ENCODE measurements at regions not wholly inside any gene's neighbourhood (a gene's known extent, or its start where the extent isn't known, plus 50 kb on each side); places are given as distances from the start of the nearest gene placed in this dataset.
A peak's percentile ranks its signal among the peaks of the same experiment; 100 is the strongest.
"Not testable (repeated sequence)": the region's sequence is repeated elsewhere in the genome, so short reads cannot be mapped to it uniquely, and the experiment has no call there.

DNA sequence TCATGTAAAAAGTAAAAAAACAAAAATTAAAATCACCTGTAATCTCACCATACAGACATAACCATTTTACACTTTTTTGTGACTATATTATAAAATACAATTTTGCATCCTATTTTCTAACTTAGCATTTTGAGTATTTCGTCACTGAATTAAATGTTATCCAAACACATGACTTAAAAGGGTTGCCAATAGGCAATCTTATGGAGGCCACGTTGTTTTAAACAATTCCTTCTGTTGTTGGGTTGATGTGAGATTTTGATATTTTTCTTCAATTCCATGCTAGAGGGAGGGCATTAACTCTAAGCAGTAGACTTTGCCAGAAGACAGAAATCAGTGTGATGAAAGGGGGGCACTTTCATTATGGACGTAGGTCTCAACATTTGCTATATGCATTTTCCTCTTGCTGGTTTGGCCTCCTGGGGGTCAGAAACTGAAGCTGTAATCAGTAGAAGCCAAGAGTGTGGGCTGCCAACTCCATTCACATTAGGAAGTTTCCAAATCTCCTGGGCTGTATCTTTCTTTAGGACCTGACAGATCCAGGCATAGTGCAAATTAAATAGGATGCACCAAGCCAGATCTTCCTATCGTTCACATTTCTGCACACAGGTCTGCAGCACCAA is 614.2 kb upstream of the CLINT1 start:
- no peak for DNase-seq

- no peak for DNase-seq
Observed at GRCh38 chr5:158471535-158471924, 612.6 kb upstream of the CLINT1 start.

DNA sequence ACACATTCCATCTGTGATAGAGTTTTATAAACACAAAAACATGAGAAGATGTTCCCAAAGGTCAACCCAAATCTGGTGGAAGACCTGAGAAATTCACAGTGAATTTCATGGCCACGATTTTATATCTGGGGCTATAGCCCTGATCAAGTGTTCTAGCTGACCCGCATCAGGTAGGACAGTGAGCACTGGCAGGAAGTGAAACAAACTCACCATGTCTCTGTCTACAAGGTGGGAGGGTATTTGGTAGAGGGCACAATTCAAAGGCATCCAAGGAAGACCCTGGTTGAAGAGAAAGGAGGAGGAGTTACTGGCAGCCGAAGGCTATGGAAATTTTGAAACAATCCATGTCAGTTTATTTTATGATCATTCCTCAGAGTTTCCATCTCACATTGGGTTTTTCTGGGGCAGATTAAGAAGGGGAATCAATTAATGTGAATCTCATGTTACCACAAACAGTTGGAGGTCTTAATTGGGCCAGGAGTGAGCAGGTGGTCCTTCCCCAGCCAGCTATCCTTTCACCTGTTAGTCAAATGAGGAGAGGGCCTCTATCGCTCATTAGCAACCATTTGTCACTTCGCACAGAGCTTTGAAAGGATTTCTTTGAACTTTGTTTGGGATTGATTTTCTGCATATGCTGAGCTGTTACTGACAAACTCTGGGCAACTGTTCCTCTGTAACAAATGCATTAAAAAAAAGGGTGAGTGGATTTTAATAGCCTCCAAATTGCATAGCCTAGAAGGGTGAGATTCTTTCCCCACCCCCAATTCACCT is 612.0 kb upstream of the CLINT1 start:
- peak; percentile 40 for DNase-seq

- no peak for DNase-seq
Observed at GRCh38 chr5:158468444-158468843, 609.5 kb upstream of the CLINT1 start.

DNA sequence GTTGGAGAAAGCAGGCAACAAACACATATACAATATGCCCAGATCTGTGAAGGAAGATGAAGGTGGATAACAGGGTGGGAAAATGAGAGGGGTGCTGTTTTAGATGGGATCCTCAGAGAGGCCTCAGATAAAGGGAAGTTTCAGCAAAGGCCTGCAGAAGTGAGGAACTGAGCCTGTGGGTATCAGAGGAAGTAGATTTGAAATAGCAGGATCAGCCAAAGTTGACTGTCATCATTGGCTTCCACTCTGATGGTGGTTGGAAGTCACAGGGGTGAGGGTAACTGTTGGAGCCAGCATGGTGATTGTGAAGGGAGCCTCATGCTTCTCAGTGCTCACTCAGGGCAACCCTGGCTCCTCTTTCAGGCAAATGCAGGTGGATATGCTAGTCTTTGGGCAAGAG is 607.2 kb upstream of the CLINT1 start:
- no peak for DNase-seq

- no peak for DNase-seq
Observed at GRCh38 chr5:158465086-158465972, 606.4 kb upstream of the CLINT1 start.

- DNase-seq, result no peak
Observed at GRCh38 chr5:158464383-158464782, 605.4 kb upstream of the CLINT1 start.

- DNase-seq, result no peak
Observed at GRCh38 chr5:158463938-158464337, 605.0 kb upstream of the CLINT1 start.

GRCh38 chr5:158463188-158463587 is 604.2 kb upstream of the CLINT1 start:
- DNase-seq, result no peak

- no peak for DNase-seq
Observed at GRCh38 chr5:158462349-158463114, 603.6 kb upstream of the CLINT1 start.

- no peak for DNase-seq
Observed at GRCh38 chr5:158461240-158461854, 602.4 kb upstream of the CLINT1 start.

DNA sequence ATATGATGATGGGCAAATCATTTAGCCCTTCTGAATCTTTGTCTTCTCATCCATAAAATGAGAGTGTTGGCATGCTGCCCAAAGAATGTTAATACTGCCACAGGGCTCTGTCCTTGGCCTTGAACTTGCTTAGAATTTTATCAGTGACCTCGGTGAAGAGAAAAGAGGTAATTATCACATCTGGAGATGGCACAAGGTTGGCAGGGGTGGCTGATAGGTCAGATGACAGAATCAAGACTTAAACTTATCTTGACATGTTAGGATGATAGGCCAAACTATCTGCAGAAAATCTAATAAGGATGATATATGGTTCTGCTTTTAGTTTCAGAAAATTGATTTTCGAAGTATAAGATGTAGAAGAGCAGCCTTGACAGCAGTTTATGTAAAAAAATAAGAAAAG is 599.1 kb upstream of the CLINT1 start:
- no peak for DNase-seq

DNA sequence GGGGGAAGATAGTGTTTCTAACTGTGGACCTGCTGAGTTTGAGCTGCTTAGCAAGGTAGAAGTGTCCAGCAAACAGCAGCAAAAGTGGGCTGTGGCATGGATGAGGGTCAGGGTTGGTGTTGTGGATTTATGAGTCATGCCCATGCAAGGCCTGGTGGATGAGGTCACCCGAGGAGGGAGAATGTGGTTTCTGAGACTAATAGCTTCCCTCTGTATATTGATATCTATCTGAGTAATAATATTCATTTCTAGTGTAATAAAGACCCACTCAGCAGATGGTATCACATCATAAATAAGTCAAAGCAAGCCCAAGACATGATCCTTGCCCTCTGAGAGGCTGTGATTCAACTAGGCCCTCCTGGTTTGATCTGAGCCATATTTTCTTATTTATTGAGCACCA is 597.8 kb upstream of the CLINT1 start:
- no peak for DNase-seq

- no peak for DNase-seq
Observed at GRCh38 chr5:158456241-158456640, 597.3 kb upstream of the CLINT1 start.

DNA sequence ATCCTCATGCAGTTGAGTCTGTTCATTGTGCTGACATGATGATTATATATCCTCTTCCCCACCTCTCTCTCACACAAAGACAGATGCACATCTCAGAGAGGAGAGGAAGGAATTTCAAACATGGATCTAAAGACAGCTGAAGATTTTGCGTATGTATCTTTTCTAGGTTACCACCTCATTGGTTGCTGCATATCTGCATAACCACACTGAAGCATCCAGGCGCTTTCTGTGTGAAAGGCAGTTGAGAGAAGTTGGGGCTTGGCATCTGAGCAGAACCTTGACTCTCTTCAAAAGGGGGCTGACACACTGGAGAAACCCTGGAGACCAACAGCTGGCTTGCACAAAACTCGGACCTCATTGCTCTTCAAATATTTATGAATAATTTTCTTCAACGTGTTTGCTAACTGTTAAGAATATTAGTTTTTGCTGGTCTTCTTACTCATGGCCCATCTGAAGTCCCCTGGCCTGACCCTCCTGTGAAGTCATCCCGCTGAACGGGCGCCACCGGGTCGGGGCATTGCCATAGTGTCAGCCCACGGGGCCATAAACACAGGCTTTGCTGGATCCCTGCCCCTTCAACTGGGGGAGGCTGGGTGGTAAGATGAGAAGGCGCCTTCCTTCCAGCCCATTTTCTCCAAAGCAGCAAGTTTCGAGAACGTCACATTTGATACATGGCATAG is 593.2 kb upstream of the CLINT1 start:
- DNase-seq, result no peak

DNA sequence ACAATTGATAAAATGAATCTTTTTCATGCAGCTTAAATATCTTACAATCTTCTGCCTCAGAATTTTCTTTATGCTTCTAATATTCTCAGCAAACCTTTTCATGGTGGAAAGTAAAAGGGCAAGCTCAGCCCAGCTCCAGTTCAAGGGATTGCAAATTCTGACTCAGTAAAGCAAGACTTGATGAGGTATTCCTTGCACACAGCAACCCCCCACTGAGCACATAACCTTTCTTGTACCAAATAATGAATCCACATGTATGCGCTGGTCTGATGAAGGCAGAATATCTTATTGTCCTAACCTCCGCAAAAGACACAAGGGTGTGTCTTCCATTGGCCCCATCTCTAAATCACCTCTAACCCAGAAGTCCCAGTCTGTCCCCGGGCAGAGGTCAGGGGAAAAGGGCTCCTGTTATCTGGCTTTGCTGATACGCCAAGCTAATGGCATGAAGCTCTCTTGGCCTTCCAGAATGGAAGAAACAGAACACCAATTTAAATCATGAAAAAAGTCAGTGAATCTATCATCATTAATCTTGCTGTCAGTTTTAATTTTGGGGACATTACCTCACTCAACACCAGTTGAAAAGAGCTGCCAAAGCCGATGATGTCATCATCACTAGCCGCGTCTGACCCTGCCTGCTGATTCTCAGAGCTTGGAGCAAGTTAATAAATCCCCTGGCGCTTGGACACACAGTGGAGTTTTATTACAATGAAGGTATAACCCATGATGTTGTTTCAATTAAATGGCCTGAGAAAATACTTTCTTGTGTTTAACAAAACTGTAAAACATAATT is 592.5 kb upstream of the CLINT1 start:
- no peak for DNase-seq

DNA sequence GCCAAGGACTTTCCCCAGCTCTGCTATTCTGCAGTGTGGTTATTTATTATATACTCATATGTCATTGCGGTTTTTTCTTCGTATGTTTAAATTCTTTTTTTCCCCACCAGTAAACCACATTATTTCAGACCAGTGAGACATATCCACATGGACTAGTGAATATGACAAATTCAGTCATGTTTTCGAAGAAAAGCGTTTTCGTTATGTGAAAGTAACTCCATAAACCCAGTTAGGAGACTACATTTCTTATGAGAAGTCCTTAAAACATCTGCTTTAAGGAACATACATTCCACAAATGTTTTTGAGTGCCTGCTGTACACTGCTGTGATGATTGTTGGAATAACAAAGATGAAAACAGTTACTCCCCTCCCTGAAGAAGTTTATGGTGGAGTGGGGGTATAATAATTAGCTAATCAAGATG is 591.8 kb upstream of the CLINT1 start:
- no peak for DNase-seq

DNA sequence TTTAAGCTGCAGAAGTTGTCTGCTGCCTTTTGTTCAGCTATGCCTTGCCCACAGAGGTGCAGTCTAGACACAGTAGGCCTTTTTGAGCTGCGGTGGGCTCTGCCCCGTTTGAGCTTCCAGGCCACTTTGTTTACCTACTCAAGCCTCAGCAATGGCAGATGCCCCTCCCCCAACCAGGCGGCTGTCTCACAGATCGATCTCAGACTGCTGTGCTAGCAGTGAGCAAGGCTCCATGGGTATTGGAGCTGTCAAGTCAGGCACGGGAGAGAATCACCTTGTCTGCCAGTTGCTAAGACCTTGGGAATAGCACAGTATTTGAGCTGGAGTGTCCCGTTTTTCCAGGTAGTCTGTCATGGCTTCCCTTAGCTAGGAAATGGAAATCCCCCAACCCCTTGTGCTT is 587.8 kb upstream of the CLINT1 start:
- not testable (repeated sequence) for DNase-seq

DNA sequence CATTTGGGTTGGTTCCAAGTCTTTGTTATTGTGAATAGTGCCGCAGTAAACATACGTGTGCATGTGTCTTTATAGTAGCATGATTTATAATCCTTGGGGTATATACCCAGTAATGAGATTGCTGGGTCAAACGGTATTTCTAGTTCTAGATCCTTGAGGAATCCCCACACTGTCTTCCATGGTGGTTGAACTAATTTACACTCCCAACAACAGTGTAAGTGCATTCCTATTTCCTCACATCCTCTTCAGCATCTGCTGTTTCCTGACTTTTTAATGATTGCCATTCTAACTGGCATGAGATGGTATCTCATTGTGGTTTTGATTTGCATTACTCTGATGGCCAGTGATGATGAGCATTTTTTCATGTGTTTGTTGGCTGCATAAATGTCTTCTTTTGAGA is 580.3 kb upstream of the CLINT1 start:
- DNase-seq, result not testable (repeated sequence)

- no peak for DNase-seq
Observed at GRCh38 chr5:158436271-158437065, 577.5 kb upstream of the CLINT1 start.
